SJSA1 (cell line): ENCODE measurements at regions not wholly inside any gene's neighbourhood (a gene's known extent, or its start where the extent isn't known, plus 50 kb on each side); places are given as distances from the start of the nearest gene placed in this dataset.
"Not testable (repeated sequence)": the region's sequence is repeated elsewhere in the genome, so short reads cannot be mapped to it uniquely, and the experiment has no call there.

Source experiments
- DNase-seq, 2 experiments: peaks; one replicate each; pipeline ENCODE4 v3.0.0-alpha.2; 2015 to 2020; ENCODE audit warnings: low spot score in 2 of 2, low read depth in 1 of 2
- H3K27ac ChIP-seq: fragments of 250-450 bp; sonication (Bioruptor Pico); 2 replicates; pipeline ENCODE4 v1.5.1; 2020; ENCODE audit warnings: mild to moderate bottlenecking, moderate library complexity
- H3K27me3 ChIP-seq: fragments of 250-450 bp; sonication (Bioruptor Pico); replicated peaks from 2 replicates; pipeline ENCODE4 v1.5.1; 2020; ENCODE audit warnings: mild to moderate bottlenecking, moderate library complexity
- H3K36me3 ChIP-seq: fragments of 250-450 bp; sonication (Bioruptor Pico); 2 replicates; pipeline ENCODE4 v1.5.1; 2020; ENCODE audit warnings: mild to moderate bottlenecking
- H3K4me1 ChIP-seq: fragments of 250-450 bp; sonication (Bioruptor Pico); replicated peaks from 2 replicates; pipeline ENCODE4 v1.6.1; 2021; ENCODE audit warnings: mild to moderate bottlenecking
- H3K4me3 ChIP-seq: fragments of 250-450 bp; sonication (Bioruptor Pico); 2 replicates; pipeline ENCODE4 v1.5.1; 2020; ENCODE audit warnings: mild to moderate bottlenecking
- H3K9me3 ChIP-seq: fragments of 250-450 bp; sonication (Bioruptor Pico); replicated peaks from 2 replicates; pipeline ENCODE4 v1.5.1; 2020; ENCODE audit warnings: mild to moderate bottlenecking

- no peak overlapping the region for H3K4me3 ChIP-seq
- no peaks in the 10 kb centered on the region for H3K36me3 ChIP-seq
- H3K27ac ChIP-seq: no peak overlapping the region
- DNase-seq: no peak
- H3K27me3 ChIP-seq: no peaks in the 10 kb centered on the region
- H3K4me1 ChIP-seq: peaks cover 6% of the 10 kb centered on the region; the same call in 1 of the 2 replicates
- no peaks in the 10 kb centered on the region for H3K9me3 ChIP-seq
These were observed 1024.3 kb downstream of the PCDH9 start for GRCh38 chr13:66205807-66206206.

GRCh38 chr13:66200555-66200954 lies 1029.6 kb downstream of the PCDH9 start:
- no peak overlapping the region for H3K4me3 ChIP-seq
- H3K9me3 ChIP-seq: no peaks in the 10 kb centered on the region

GRCh38 chr13:66195238-66195637 lies 1034.9 kb downstream of the PCDH9 start:
- no peaks in the 10 kb centered on the region for H3K9me3 ChIP-seq
- H3K4me1 ChIP-seq: no peaks in the 10 kb centered on the region
- no peak overlapping the region for H3K4me3 ChIP-seq
- no peak for DNase-seq
- H3K36me3 ChIP-seq: no peaks in the 10 kb centered on the region
- H3K27ac ChIP-seq: no peak overlapping the region
- no peaks in the 10 kb centered on the region for H3K27me3 ChIP-seq

More at GRCh38 chr13:66200555-66200954, 1029.6 kb downstream of the PCDH9 start:
- Histone ChIP-seq H3K36me3 (no peaks in the 10 kb centered on the region), H3K27ac (no peak overlapping the region), H3K27me3 (no peaks in the 10 kb centered on the region), H3K4me1 (no peaks in the 10 kb centered on the region)
- DNase-seq: no peak

GRCh38 chr13:66189986-66190385 lies 1040.2 kb downstream of the PCDH9 start:
- no peaks in the 10 kb centered on the region for H3K4me1 ChIP-seq
- no peak for DNase-seq
- H3K27me3 ChIP-seq: no peaks in the 10 kb centered on the region
- H3K9me3 ChIP-seq: no peaks in the 10 kb centered on the region
- H3K4me3 ChIP-seq: no peak overlapping the region
- H3K27ac ChIP-seq: no peak overlapping the region
- H3K36me3 ChIP-seq: no peaks in the 10 kb centered on the region

- Histone ChIP-seq H3K4me1 (no peaks in the 10 kb centered on the region), H3K4me3 (no peak overlapping the region), H3K27me3 (no peaks in the 10 kb centered on the region), H3K9me3 (no peaks in the 10 kb centered on the region), H3K27ac (no peak overlapping the region), H3K36me3 (no peaks in the 10 kb centered on the region)
- DNase-seq: no peak
These were observed 1049.3 kb downstream of the PCDH9 start for GRCh38 chr13:66180836-66181235.

- no peaks in the 10 kb centered on the region for H3K27me3 ChIP-seq
- H3K4me3 ChIP-seq: no peak overlapping the region
- no peaks in the 10 kb centered on the region for H3K9me3 ChIP-seq
- no peak for DNase-seq
- no peaks in the 10 kb centered on the region for H3K36me3 ChIP-seq
- H3K27ac ChIP-seq: no peak overlapping the region
- H3K4me1 ChIP-seq: no peaks in the 10 kb centered on the region
These were observed 1058.2 kb downstream of the PCDH9 start for GRCh38 chr13:66171920-66172319.

GRCh38 chr13:66162470-66162869 lies 1067.7 kb downstream of the PCDH9 start:
- no peaks in the 10 kb centered on the region for H3K4me1 ChIP-seq
- no peaks in the 10 kb centered on the region for H3K9me3 ChIP-seq
- DNase-seq: no peak
- no peak overlapping the region for H3K27ac ChIP-seq
- no peak overlapping the region for H3K4me3 ChIP-seq
- H3K36me3 ChIP-seq: no peaks in the 10 kb centered on the region
- H3K27me3 ChIP-seq: no peaks in the 10 kb centered on the region

GRCh38 chr13:66159511-66159910 lies 1070.6 kb downstream of the PCDH9 start:
- no peaks in the 10 kb centered on the region for H3K27me3 ChIP-seq
- H3K4me1 ChIP-seq: no peaks in the 10 kb centered on the region
- no peak overlapping the region for H3K27ac ChIP-seq
- H3K9me3 ChIP-seq: no peaks in the 10 kb centered on the region
- no peaks in the 10 kb centered on the region for H3K36me3 ChIP-seq
- no peak for DNase-seq
- H3K4me3 ChIP-seq: no peak overlapping the region

GRCh38 chr13:66154976-66155375 lies 1075.2 kb downstream of the PCDH9 start:
- H3K4me3 ChIP-seq: no peak overlapping the region
- H3K4me1 ChIP-seq: no peaks in the 10 kb centered on the region
- H3K36me3 ChIP-seq: no peaks in the 10 kb centered on the region
- no peak for DNase-seq
- H3K27me3 ChIP-seq: no peaks in the 10 kb centered on the region
- H3K27ac ChIP-seq: no peak overlapping the region
- H3K9me3 ChIP-seq: no peaks in the 10 kb centered on the region

GRCh38 chr13:66154354-66154753 lies 1075.8 kb downstream of the PCDH9 start:
- H3K36me3 ChIP-seq: no peaks in the 10 kb centered on the region
- no peak overlapping the region for H3K4me3 ChIP-seq
- no peaks in the 10 kb centered on the region for H3K27me3 ChIP-seq
- no peak for DNase-seq
- H3K27ac ChIP-seq: no peak overlapping the region
- H3K9me3 ChIP-seq: no peaks in the 10 kb centered on the region
- H3K4me1 ChIP-seq: no peaks in the 10 kb centered on the region

- no peak for DNase-seq
- no peaks in the 10 kb centered on the region for H3K27me3 ChIP-seq
- no peaks in the 10 kb centered on the region for H3K9me3 ChIP-seq
- H3K36me3 ChIP-seq: no peaks in the 10 kb centered on the region
- H3K4me3 ChIP-seq: no peak overlapping the region
- no peaks in the 10 kb centered on the region for H3K4me1 ChIP-seq
- no peak overlapping the region for H3K27ac ChIP-seq
These were observed 1077.5 kb downstream of the PCDH9 start for GRCh38 chr13:66152596-66152995.

- not testable (repeated sequence) for DNase-seq, H3K9me3 ChIP-seq, H3K4me3 ChIP-seq, H3K36me3 ChIP-seq, H3K4me1 ChIP-seq, H3K27me3 ChIP-seq, H3K27ac ChIP-seq
These were observed 1085.8 kb downstream of the PCDH9 start for GRCh38 chr13:66144357-66144756.

GRCh38 chr13:66139701-66140100 lies 1090.4 kb downstream of the PCDH9 start:
- Histone ChIP-seq H3K27me3 (no peaks in the 10 kb centered on the region), H3K36me3 (no peaks in the 10 kb centered on the region), H3K4me3 (no peak overlapping the region), H3K9me3 (no peaks in the 10 kb centered on the region), H3K27ac (no peak overlapping the region), H3K4me1 (no peaks in the 10 kb centered on the region)
- DNase-seq: no peak

GRCh38 chr13:66139250-66139649 lies 1090.9 kb downstream of the PCDH9 start:
- no peak overlapping the region for H3K4me3 ChIP-seq
- no peak overlapping the region for H3K27ac ChIP-seq
- H3K4me1 ChIP-seq: no peaks in the 10 kb centered on the region
- no peaks in the 10 kb centered on the region for H3K27me3 ChIP-seq
- DNase-seq: no peak
- no peaks in the 10 kb centered on the region for H3K9me3 ChIP-seq
- H3K36me3 ChIP-seq: no peaks in the 10 kb centered on the region

GRCh38 chr13:66138172-66138811 lies 1091.8 kb downstream of the PCDH9 start:
- no peak for DNase-seq
- no peaks in the 10 kb centered on the region for H3K36me3 ChIP-seq

More at GRCh38 chr13:66138172-66138811, 1091.8 kb downstream of the PCDH9 start:
- Histone ChIP-seq H3K9me3 (no peaks in the 10 kb centered on the region), H3K27ac (no peak overlapping the region), H3K27me3 (no peaks in the 10 kb centered on the region), H3K4me3 (no peak overlapping the region), H3K4me1 (no peaks in the 10 kb centered on the region)
